ENCODE measurements at regions not wholly inside any gene's neighbourhood (a gene's known extent, or its start where the extent isn't known, plus 50 kb on each side); places are given as distances from the start of the nearest gene placed in this dataset.
"Not testable (repeated sequence)": the region's sequence is repeated elsewhere in the genome, so short reads cannot be mapped to it uniquely, and the experiment has no call there.

DNA sequence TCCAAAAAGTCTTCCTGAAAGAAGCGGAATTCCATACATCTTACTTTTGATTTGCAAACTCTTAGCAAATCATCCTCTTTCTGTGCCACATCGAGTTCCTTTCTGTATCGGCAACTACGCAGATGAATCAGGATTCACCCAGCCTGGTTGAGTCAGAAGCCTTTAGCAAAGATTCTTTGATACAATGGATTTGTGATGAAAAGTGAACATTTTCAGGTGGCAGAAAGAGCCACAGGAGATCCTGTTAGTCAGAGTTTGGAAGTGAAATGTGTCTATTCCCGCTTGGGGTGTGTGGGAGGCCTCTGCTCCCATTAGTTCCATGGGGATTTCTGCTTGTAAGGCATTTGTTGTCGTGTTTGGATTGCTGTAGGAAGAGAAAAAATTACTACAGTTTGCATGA lies 351.8 kb upstream of the WWC1 start:
- DNase-seq (ENCODE audit: low read depth), result no peak

DNA sequence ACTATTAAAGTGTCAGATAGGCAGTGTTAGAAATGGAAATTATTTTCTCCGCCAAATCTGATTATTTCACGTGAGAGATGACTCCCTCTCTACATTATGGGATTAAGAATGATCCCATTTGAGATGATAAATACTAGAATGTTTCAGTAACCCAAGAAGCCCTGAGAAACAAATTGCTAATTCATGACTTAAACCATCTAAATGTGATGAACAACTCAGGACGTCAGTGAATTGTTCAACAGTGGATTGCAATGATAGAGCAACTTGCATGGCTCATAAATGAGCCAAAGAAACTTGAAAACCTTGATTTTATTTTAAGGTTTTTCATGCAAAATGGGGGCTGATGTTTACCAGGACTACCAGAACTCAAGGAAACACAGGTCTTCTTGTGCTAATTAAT lies 350.5 kb upstream of the WWC1 start:
- no peak for DNase-seq (ENCODE audit: low read depth)

GRCh38 chr5:167941556-167941955 lies 349.9 kb upstream of the WWC1 start:
- DNase-seq (ENCODE audit: low read depth), result not testable (repeated sequence)

GRCh38 chr5:167943343-167943742 lies 348.1 kb upstream of the WWC1 start:
- DNase-seq (ENCODE audit: low read depth), result no peak

DNA sequence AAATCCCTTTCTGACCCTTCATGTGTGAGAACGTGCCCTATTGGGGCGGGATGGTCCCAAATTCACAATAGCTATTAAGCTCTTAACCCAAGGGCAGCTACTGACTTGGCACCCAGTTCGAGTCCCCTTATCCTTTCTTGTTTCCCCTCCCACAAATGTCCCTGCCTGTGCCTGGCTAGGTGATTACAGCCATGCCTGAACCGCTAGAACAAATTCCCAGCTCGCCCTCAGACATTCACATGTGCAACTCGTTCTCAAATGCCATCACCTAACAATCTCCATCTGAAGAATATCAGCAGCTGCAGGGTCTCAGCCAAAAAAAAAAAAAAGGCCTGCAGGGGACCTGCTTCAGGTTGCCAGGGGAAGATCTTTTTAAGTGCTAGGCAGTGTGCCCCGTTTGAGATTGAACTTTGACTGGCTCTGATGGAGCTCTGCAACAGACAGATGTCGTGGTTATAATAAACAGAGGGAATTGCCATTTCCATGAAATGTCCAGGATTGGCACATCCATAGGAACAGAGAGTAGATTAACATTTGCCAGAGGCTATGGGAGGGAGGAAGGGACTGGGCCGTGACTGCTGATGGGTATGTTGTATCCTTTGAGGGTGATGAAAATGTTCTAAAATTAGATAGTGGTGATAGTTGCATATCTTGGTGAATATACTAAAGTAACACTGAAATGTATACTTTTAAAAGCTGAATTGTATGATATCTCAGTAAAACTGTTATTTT lies 347.2 kb upstream of the WWC1 start:
- DNase-seq (ENCODE audit: low read depth), result no peak

- DNase-seq (ENCODE audit: low read depth), result no peak
Observed at GRCh38 chr5:167945542-167946384, 345.7 kb upstream of the WWC1 start.

- DNase-seq (ENCODE audit: low read depth), result no peak
Observed at GRCh38 chr5:167947306-167947705, 344.1 kb upstream of the WWC1 start.

DNA sequence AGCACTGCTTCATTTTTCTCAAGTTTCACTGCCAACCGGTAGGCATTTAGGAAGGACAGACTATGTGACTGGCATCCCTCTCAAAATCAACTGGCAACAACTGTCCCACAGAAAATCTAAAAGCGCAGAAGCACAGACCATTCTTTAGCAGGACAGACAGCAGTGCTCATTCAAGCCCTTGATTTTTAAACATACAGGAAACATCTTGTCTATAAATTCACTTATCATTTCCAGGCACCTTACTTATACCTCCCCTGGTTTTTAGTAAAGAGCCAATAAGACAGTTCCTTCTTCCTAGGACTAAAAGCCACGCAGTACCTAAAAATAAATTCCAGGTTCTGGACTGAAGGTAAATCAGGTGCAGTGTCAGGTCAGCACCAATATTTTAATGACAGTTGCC lies 343.2 kb upstream of the WWC1 start:
- DNase-seq (ENCODE audit: low read depth), result no peak

GRCh38 chr5:167949435-167949834 lies 342.0 kb upstream of the WWC1 start:
- no peak for DNase-seq (ENCODE audit: low read depth)

GRCh38 chr5:167950126-167950721 lies 341.2 kb upstream of the WWC1 start:
- no peak for DNase-seq (ENCODE audit: low read depth)

GRCh38 chr5:167951116-167951515 lies 340.3 kb upstream of the WWC1 start:
- no peak for DNase-seq (ENCODE audit: low read depth)

DNA sequence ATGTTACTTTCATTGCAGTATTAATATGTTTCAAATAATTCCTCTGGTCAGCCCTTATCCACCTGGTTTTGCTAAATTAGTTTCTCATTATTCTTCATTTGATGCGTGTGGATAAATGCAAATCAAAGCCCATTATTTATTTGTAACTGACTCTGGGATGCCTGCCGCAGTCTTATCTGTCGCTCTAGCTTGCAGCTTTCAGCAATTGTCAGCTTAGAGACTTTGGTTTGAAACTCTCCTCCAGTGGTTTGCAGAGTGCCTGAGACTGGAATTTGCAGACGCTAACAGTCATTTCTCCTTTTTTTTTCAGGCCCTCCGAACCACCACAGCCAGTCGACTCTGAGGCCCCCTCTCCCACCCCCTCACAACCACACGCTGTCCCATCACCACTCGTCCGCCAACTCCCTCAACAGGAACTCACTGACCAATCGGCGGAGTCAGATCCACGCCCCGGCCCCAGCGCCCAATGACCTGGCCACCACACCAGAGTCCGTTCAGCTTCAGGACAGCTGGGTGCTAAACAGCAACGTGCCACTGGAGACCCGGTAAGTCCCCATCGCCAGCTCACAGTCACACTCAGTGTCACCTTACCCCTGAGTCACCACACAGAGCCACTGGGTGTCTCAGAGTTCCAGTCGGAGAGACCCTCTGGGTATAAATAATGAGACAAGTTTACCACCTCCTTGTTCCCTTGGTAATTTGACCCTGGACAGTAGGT lies 339.0 kb upstream of the WWC1 start:
- no peak for DNase-seq (ENCODE audit: low read depth)

DNA sequence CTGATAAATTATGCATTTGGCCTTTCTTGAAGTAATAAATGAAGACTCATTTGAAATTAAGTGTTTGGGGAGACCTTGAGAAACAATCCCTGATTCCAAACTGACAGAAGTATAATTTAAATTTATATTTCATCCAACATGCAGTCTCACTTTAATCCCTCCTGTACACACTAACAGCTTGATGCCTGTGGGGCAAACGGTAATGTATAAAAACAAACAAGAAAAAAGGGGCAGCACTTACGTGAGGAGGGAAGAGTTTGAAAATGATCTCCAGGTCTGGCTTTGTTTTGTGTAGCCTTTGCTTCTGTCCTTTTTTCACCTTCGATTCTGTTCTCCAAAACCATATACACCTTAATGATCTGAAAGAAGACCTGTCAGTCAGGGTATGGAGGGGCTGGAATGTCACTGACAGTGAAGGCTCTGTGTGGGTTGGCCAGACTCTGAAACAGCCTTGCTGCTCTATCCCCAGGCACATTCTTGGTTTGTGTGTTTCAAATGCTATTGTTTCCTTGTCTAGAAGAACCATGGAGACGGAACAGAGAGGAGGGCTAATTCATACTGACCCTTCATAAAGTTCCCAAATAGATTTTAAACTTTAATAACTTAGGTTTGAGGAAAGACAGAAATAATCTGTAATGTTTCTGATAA lies 338.2 kb upstream of the WWC1 start:
- no peak for DNase-seq (ENCODE audit: low read depth)

DNA sequence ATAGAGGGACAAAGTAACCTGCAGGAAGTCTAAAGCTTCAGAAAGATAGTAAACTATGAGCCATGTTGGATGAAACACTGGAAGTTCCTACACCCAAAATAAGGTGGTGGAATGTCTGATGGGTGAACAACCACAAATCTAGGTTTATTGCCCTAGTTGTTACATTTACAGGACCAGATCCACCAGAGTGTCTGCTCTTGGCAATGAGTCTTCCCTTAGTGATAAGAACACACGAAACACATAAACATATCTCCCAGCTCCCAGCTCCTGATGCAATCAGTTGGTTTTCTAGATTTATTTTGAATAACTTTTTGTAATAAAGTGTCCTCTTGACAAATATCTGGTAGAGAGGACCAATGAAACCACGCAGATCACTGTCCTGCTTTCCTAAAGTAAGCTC lies 329.7 kb upstream of the WWC1 start:
- no peak for DNase-seq (ENCODE audit: low read depth)

- no peak for DNase-seq (ENCODE audit: low read depth)
Observed at GRCh38 chr5:167964529-167964928, 326.9 kb upstream of the WWC1 start.

GRCh38 chr5:167965710-167966109 lies 325.7 kb upstream of the WWC1 start:
- no peak for DNase-seq (ENCODE audit: low read depth)

DNA sequence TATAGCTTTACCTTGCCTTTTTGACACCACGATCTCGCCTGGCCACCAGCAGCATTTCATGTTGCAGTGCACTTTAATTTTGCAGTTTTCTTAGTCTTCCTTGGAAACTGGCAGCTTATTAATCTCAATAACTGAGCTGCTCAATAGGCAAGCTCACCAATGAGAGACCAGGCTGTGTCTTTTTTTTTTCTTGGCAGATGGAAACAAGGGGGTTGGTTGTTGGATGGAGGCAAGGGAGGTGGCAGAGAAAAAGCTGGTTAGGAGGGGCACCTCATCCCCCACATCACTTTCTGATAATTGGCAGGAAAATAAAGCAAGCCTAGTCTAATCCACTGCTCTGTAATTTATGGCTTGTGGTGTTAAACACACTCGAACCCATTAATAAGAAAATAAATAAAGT lies 324.5 kb upstream of the WWC1 start:
- no peak for DNase-seq (ENCODE audit: low read depth)

DNA sequence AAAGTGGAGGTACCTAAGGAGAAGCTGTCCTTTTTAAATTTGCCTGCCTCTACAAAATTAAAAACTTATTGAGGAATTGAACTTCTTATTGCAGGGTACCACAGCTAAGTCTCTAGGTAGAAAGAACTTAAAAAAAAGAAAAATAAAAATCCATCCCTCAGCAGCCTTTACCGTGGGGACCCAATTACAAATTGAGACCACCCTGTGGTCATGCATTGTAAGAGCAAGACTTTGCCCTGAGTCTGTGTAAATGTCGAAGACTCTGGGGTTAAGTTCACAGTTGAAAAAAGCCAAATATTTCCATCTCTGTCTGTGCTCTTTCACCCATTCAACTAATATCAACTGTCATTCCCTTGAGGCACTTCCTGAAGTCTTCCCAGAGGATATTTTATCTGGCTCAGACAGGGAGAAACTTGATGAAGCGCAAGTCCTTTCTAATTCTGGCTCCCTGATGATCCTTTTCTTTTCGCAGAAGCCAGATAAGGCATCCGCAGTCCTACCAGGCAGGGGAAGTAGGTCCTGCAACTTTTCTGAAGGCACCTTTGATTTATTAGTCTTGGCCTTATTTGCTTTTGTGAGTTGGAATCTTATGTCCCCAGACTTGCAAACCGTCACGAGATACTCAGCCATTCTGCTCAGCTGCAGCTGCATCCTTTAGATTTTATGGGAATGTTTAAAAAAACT lies 323.8 kb upstream of the WWC1 start:
- DNase-seq (ENCODE audit: low read depth), result no peak

- no peak for DNase-seq (ENCODE audit: low read depth)
Observed at GRCh38 chr5:167968837-167969236, 322.6 kb upstream of the WWC1 start.

- DNase-seq (ENCODE audit: low read depth), result no peak
Observed at GRCh38 chr5:167969998-167970397, 321.4 kb upstream of the WWC1 start.

DNA sequence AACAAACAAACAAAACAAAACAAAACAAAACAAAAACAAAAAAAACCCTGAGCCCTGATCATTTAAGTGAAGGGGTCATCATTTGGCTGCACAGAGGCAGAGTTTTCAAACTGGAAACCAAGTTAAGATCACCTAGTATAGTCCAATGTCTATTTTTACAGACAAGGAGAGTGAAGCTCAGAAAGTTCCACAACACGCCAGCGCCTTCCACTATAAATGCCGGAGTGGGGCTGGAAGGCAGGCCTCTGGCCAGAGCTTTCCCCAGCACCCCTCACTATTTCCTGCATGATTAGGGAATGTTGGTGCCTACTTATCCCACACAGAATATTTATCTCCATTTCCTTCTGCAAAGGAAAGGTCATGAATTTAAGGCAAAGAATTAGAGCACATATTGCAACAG lies 319.7 kb upstream of the WWC1 start:
- no peak for DNase-seq (ENCODE audit: low read depth)
